ENCODE measurements at regions not wholly inside any gene's neighbourhood (a gene's known extent, or its start where the extent isn't known, plus 50 kb on each side); places are given as distances from the start of the nearest gene placed in this dataset.

DNA sequence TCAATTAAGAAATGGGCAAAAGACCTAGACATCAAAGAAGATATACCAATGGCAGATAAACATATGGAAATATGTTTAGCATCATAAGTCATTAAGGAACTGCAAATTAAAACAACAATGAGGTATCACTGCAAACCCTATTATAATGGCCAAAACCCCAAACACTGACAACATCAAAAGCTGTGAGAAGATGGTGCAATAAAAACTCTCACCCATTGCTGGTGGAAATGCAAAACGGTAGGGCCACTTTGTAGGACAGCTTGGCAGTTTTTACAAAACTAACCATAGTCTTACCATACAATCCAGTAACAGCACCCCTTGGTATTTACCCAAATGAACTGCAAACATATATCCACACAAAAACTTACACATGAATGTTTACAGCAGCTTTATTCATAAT lies 213.1 kb downstream of the UBE2E3 start:
- DNase-seq, result no peak

DNA sequence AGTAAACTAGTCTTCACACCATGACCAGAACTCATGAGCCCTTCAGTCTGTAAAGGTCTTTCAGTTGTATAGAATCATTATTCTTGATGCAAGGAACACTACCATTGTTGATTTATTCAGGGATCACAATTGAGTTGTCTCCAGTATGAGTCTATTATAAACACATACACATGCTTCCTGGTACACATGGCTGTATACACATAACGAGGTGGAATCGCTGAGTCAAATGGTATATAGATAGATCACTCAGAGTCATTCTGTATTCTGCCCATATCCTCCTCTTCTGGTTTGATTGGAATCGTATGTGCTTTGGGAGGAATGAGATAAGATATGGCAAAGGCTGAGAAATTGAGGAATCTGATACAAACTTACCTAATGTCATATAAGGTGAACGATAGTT lies 216.0 kb downstream of the UBE2E3 start:
- no peak for DNase-seq

DNA sequence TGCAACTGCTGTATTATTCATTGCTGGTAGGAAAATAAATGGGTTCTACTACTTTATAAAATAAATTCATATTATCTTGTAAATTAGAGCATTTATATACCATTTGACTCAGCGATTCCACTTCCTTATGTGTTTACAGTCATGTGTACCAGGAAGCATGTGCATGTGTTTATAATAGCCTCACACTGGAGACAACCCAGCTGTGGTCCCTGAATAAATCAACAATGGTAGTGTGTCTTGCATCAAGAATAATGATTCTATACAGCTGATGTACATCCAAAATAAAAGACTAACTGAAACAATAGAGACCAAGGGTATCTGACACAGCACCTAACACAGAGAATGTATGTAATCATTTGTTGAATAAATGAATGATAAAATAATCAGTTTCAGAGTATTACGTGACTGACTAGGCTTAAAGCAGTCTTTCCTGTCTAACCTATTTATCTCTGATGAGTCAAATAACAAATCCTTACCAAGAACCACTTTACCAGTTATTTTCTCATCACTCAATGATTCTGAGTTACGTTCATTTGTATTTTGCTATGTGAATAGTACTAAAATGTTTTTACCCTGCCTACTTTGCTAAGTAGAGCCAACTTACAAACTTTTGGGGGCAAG lies 216.8 kb downstream of the UBE2E3 start:
- DNase-seq, result no peak

DNA sequence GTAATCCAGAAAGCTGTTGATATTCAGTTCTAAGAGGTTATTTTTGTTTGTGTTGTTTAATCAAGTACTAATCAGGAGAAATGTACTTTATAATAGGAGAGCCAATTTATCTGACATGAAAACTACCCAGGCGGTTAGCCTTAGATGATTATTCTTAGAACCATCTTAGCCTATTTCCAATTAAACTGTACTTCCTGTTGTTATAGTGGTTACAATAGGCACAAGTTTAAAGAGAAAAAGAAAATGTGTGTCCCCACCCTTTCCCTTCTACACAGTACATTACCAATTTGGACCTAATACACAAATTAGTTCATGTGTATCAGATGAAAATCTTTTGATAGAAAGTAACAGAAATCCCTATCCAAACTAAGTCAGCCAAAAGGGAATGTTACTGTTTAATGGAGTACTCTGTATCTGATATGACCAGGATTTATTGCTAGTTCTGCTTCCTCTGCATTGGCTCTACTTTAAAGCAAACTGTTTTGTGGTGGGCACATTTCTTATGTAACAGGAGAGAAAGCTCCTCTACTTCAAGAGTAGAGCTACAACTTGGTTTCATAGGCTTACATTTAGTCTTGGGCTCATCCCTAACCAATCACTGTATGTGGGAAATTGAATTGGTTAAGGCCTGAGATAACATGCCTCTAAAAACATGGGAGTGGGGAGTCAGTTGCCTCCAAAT lies 217.9 kb downstream of the UBE2E3 start:
- DNase-seq, result no peak

DNA sequence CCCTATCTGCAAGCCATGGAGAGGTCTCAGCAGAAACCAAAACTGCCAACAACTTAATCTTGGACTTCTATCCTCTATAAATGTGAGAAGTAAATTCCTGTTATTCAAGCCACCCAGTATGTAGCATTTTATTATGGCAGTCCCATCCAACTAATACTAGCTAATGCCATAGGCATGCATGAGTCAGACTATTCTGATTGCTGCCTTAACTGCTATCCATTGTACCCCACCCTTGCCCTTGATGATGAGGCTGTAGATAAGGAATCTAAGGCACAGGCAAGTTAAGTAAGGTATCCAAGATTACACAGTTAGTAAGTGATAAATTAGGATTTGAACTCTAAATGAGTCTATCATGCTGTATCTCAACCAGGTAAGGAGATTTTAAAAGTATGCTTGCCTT lies 223.0 kb downstream of the UBE2E3 start:
- no peak for DNase-seq

DNA sequence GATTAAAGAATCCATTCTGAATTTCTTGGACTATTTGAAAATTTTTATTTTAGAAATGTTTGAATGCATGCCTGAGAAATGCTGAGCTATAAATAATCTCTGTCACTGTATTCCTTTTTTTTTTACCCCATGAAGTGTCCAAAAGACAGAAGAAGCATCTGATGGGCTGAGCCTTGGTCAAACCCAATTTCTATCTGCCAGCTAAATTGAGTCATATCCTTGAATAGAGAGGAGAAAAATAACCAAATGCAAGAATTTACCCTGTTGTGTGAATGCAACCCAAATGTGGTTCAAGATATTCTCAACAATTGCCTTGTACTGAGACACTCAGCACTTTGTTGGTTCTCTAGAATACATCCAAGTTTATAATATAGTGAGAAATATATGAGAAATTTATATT lies 223.5 kb downstream of the UBE2E3 start:
- DNase-seq, result no peak

DNA sequence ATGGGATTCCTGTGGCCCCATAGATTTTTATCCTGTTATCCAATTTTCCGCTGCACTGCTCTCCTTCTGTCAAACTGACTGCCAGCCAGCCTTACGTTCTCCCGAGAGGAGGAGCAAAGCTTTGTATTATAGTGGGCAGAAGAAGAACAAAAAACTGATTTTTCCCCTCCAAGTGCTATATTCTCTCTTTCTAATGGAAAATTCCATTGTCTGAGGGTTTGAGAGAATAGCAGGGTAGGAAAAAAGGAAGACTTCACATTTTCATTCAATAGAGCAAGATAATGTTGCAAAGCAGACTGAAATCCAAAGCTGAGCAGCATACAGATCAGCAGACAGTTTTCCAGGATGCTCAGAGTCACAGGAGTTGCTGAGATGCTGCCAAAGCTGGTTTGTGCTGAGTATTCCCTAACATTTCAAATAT lies 238.0 kb downstream of the UBE2E3 start:
- no peak for DNase-seq

DNA sequence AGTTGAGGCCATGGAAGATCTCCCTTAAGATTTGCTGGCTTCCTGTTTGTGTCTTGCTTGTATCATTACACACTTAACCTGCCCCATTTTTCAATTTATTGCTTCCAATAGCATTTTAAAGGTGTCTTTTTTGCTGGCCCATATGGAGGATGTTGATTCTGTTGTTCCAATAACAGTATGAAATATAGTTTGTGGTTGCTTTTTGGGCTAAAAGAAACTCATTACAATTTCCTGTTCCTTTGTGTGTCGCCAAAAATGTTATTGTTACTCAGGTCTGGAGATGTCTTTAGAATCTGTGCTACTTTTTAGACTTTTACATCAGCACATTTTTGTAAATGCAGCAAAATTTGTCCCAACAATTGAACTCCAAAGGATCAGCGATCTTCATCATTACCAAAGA lies 234.0 kb upstream of the ITGA4 start:
- DNase-seq, result no peak

DNA sequence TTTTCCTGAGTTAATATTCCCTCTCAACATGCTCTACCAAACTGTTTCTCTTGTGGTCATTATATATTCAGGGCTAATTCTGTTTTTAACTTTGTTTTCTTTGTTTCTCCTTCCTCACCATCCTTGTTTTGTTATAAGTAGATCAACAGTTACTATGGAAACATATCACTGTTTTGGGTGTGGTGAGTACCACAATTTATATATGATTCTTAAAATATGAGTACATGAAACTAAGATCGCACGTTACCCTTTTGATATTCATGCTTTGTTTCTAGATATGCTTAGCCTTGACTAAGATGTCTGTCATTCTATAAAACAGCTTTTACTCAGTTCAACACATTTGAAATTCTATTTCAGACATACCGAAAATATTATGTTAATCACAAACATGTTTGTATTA lies 232.3 kb upstream of the ITGA4 start:
- no peak for DNase-seq

DNA sequence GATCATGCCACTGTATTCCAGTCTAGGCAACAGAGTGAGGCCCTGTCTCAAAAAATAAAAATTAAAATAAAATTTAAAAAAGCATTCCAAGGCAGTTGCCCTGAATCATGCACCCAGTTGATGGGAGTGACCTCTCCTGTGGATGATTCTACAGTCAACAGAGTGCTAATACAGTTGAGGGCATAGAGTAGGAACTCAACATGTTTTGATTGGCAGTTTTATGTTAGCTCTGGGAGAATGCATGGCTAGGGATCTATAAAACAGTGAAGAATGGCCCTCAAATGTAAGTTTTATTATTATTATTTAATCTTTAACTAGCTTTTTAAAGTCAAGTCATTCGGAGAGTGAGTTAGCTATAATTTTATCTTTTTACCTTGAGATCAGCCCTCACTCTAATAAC lies 228.5 kb upstream of the ITGA4 start:
- no peak for DNase-seq

DNA sequence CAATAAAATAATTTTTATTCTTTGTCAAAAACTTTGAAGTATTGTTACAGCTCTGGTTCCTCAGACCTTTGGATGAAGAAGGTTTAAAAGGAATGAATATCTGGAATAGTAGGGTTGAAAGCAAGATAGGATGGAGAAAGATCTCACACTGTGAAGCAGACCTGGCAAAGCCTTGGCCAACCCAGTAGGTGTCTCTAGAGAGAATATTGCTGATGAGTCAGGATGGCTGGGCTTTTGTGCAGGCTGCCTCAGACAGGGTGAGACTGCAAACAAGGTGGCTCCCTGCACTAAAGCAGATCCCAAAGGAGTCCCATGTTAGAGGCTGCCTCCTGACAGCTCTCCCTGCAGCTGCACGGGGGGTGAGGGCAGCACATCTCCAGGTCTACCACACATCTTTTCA lies 226.0 kb upstream of the ITGA4 start:
- DNase-seq, result no peak

DNA sequence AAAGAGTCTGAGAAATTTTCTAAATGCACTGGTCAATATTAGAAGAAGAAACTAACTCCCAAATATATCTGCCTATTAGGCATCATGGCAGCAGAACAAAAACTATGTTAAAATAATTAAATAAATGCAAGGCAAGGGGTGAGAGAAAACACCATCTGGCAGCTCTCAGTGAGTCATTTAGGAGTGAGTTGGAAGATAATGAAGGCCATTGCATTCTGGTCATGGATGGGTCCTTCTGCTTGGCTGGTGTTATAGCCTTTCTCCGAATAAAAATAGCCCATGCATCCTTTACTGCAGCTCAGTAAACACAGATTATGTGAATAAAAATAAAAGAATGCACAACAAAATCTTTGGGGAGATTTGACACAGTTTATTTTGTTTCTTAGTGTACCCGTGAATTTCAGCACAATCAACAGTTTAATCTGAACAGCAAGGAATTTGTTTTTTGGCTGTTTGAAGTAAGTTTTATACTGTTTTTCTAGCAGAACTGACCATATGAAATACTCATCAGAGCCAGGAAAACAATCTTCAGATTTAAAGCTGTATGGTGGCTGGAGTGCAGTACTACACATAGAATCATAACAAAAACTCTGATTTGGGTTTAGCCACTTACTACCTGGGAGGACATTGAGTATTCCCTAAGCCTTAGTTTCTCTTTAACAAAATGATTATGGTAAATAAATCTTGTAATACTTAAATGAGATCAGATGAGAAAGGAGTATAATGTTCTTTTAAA lies 225.1 kb upstream of the ITGA4 start:
- DNase-seq, result no peak

DNA sequence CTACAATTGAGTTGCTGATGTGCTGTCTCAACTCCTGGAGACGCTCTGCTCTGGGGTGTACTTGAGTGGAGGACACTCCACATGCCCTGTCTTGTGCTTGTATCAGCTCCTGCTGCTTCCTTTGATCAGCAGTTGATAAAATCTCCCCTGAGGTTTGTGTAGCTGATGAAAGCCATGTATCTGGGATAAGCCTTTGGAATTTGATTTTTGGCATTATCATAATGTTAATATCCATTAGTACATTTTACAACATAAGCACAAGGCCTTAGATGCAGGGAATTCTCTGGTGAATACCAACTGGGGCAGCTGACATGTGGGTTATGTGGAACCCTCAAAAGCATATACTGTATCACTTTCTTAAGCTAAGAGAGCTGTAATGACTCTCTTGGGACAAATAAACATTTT lies 222.7 kb upstream of the ITGA4 start:
- no peak for DNase-seq

DNA sequence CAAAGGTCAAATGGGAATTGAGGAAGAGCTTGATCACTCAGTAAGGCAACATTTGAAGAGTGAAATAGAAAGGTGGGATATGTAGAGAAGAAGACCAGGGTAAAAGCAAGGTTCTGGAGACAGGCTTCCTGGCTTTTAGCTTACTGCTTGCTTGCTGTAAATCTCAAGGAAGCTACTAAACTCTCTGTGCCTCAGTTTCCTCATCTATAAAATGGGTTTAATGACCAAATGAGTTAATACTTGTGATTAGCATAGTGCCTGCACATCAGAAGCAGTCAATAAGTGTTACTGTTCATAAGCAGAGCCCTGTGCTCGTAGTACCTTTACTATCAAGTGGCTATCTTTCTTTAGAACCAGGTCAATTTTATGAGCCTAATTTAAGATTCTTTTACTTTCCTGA lies 222.2 kb upstream of the ITGA4 start:
- no peak for DNase-seq

DNA sequence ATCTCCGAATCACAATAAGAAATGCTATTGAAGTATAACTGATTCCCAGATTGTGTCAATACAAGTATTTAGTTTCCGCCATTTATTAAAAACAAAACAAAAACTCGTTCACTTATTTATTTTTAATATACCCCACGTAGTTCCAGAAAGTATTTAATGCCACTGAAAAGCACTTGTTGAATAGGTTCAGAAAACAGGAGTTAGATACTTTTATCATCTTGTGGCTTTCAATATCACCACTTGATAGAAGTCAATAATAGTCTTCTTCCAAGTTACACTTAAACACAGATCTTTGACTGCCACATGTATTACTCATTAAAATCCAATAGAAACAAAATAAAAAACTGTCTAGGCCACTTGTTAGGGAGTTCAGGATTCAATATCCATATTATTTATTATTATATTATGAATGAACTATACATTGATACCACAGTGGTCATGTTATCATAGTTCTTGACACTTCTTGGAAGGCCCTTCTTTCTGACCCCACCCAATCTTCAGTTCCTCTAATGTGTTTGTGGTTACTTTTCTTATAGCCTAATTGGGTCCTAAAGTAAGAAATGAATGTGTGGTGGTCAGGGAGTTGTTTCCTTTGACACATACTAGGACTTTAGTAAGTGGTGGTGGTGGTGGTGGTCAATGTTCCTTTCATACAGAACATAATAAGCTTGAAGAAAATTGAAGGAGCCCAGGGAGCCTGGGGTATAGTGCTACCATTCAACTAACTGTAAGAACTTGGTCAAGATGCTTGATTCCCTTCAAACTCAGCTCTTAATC lies 221.3 kb upstream of the ITGA4 start:
- no peak for DNase-seq

DNA sequence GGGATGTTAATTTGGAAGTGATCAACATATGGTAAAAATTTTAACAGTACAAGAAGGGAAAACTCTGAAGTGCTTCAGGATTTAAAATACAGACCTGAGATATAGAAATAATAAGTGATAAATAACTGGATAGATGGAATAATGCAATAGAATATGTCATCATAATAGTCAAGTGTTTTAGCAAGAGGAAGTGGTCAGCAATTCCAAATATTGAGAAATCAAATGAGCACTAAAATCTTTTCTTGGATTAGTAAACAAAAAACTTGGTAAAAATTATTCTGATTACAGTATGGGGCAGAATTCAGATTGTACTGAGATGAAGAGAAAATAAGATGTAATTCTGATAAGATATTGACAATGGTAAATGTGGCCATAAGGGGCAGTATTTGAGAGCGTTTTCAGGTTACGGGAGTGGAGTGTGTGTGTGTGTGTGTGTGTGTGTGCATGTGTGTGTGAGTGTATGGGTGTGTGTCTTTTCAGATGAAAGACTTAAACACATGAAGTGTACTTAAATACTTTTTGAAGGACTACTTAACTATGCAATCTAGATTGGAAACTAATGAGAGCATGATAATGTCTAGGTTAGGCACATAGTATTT lies 217.9 kb upstream of the ITGA4 start:
- no peak for DNase-seq

DNA sequence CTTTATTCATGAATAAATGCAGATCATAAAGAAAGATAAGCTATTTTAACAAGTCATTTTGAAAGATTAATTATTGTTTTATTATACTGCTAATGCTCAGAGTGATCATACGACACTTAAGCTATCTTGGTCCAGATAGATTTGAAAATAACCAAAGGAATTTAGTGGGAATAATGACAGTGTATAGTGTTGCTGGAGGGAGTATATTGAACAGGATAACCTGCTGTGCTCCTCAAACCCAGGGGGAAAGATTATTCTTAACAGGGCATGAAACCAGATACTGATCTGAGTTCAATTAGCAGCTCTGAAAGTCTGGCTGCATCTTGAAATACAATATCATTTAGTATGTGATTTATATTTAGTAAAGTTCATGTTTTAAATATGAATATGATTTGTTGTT lies 216.3 kb upstream of the ITGA4 start:
- DNase-seq, result no peak

DNA sequence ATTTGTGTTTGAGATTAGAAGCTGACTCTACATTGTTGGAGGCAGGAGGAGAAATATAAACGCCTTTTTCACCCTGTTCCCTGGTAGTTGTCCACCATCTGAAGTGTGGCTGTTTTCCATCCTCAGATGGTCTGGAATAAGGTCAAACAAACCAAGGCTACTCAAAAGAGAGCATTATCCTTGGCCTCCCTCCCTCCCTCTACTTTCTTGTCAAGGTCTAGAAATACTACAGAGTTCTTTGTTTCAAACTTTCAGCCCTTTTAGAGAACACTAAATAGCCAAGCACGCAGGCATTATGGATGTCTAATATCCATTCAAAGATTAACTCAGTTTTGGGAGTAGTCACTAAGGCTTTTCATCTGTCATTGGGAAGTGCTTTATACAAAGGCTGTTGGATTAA lies 215.8 kb upstream of the ITGA4 start:
- DNase-seq, result no peak

DNA sequence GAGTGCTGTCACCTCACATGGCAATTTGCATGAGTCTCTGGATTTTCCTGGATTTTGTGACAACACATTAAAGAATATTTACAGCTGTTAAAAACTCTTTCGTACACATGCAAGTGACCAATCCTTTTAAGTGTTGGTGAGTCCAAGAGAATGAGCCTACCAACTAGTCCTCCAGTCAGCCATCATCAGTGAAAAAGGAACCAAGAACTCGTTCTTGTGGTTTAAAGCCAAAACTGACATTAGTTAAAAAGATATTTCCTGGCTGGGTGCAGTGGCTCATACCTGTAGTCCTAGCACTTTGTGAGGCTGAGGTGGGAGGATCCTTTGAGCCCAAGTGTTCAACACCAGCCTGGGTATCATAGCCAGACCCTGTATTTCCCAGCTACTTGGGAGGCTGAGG lies 215.4 kb upstream of the ITGA4 start:
- DNase-seq, result no peak

DNA sequence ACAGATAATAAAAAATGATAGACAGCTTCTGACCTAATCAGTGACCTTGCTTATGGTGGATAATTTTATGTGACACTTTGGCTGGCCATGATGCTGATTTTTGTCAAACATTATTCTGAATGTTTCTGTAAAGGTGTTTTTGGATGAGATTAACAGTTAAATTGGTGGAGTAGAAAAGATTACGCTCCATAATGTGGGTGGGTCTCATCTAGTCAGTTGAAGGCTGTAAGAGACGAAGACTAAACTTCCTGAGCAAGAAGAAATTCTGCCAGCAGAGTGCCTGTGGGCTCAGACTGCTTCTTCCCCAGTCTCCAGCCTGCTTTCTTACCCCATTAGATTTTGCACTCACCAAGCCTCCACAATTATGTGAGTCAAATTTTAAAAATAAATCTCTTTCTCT lies 214.9 kb upstream of the ITGA4 start:
- DNase-seq, result no peak

DNA sequence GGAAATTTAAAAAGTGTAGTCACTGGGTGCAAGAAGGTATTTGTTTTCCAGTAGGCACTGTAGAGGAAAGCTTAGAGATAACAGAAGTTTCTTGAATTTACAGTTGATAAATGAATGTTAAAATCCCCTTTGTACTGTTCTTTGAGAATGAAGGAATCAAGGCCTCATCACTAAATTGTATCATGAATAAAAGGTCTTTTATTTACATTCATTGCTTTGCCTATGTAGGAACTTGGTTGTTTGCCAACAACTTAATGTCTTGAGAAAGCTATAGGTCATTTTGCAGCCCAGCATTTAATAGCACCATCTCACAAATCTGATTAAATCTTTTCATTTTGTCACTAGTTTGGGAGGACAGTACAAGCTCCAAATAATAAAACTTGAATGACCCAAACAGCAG lies 213.9 kb upstream of the ITGA4 start:
- no peak for DNase-seq

DNA sequence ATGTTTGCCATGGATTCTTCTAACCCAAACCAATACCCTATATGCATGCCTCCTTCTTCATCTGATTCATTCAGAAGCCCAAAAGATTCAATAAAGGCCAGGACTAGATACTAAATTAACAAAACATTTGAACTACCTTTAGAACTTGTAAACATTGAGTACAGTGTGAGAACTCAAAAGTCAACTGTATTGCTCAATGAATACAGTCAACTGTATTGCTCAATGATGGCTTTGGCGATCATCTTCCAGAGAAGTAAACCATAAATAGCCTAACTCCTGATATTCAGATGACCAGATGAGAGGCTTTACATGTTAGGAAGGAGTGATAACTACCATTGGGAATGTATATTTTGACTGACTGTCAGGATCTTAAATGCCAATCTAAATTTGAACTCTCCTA lies 206.5 kb upstream of the ITGA4 start:
- DNase-seq, result no peak
